B cell (primary cell): ENCODE measurements at regions not wholly inside any gene's neighbourhood (a gene's known extent, or its start where the extent isn't known, plus 50 kb on each side); places are given as distances from the start of the nearest gene placed in this dataset.

Source experiments
- CTCF ChIP-seq: fragments of 200-600 bp; IDR thresholded peaks from one replicate; pipeline ENCODE4 v1.8.0; 2022; ENCODE audit warnings: antibody characterized with exemption, mild to moderate bottlenecking
- EZH2 ChIP-seq: IDR thresholded peaks from 2 replicates; pipeline ENCODE4 v1.6.1; 2012; ENCODE audit warnings: borderline replicate concordance, low read depth, mild to moderate bottlenecking, moderate library complexity, low read length; ENCODE audit not compliant: insufficient read depth, poor library complexity, severe bottlenecking

DNA sequence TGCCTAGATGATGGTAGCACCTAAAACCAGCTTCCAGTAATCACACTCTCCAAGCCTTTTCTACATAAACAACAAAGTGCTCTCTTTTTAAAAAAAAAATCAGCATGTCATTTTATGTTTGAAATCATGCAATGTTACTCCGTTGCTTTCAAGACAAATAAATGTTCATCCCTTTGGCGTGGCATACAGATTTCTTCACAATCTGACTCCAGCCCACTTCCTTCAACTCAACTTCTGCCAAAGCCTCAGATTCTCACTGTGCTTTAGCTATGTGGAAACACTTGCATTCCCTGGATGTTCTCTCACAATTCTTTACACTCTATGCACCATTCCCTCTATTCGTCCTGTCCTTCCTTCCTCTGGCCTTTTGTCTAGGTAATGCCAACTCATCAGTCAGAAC lies 206.3 kb upstream of the BLID start:
- TF ChIP-seq CTCF (no peak), EZH2 (no peak)
